IMR-90 (cell line): ENCODE measurements at regions not wholly inside any gene's neighbourhood (a gene's known extent, or its start where the extent isn't known, plus 50 kb on each side); places are given as distances from the start of the nearest gene placed in this dataset.
A peak's percentile ranks its signal among the peaks of the same experiment; 100 is the strongest.

Experiments
- ATAC-seq: fragments of 200-7000 bp; cut with Tn5 transposase; 2 replicates; pipeline ENCODE4 v1.9.1; 2020; ENCODE audit warnings: low read depth, mild to moderate bottlenecking, moderate library complexity
- BruUV-seq: library from RNA; stranded (reverse); fragments of 400-500 nt; replicated peaks from 2 replicates; lab custom pipeline; 2021; lab: Mats Ljungman, UMichigan
- CTCF ChIA-PET: fragments of 300-600 bp; formaldehyde crosslinking; extraction: SDS; loops from one replicate; lab custom pipeline; 2021; ENCODE audit warnings: antibody characterized with exemption; lab: Yijun Ruan, JAX
- POLR2A ChIA-PET: fragments of 300-600 bp; sonication (Branson Sonifier 250); formaldehyde crosslinking; loops from one replicate; lab custom pipeline; 2022; ENCODE audit warnings: antibody characterized with exemption; ENCODE audit not compliant: unreplicated experiment; lab: Charles Lee
- DNase-seq: peaks from one replicate; pipeline ENCODE4 v3.0.0; 2013
- H2AFZ ChIP-seq: replicated peaks from 2 replicates; pipeline ENCODE3; 2013; ENCODE audit warnings: low read length, mild to moderate bottlenecking; ENCODE audit not compliant: poor library complexity
- H2AK5ac ChIP-seq: 2 replicates; pipeline ENCODE4 v1.6.1; 2013; ENCODE audit warnings: low read depth, low read length, inconsistent platforms
- H2AK9ac ChIP-seq: replicated peaks from 2 replicates; pipeline ENCODE3; 2013; ENCODE audit warnings: mild to moderate bottlenecking, low read depth, low read length, moderate library complexity; ENCODE audit not compliant: poor library complexity
- H2BK120ac ChIP-seq: 2 replicates; pipeline ENCODE4 v1.6.1; 2013; ENCODE audit warnings: low read depth, low read length, inconsistent platforms
- H2BK15ac ChIP-seq: 3 replicates; pipeline ENCODE4 v1.6.1; 2013; ENCODE audit warnings: low read depth, low read length, inconsistent platforms
- H2BK20ac ChIP-seq: 2 replicates; pipeline ENCODE4 v1.6.1; 2013; ENCODE audit warnings: low read depth, mild to moderate bottlenecking, inconsistent platforms, low read length, moderate library complexity
- H2BK5ac ChIP-seq: 2 replicates; pipeline ENCODE4 v1.6.1; 2013; ENCODE audit warnings: mild to moderate bottlenecking, low read depth, low read length, inconsistent platforms; ENCODE audit not compliant: poor library complexity, severe bottlenecking
- H3K14ac ChIP-seq: replicated peaks from 2 replicates; pipeline ENCODE4 v1.6.1; 2013; ENCODE audit warnings: low read depth, low read length, inconsistent platforms
- H3K18ac ChIP-seq: 2 replicates; pipeline ENCODE4 v1.6.1; 2013; ENCODE audit warnings: low read depth, low read length, control low read depth
- H3K23ac ChIP-seq: 2 replicates; pipeline ENCODE4 v1.6.1; 2013; ENCODE audit warnings: low read depth, low read length, inconsistent platforms
- H3K27ac ChIP-seq: 2 replicates; pipeline ENCODE4 v1.5.1; 2013; ENCODE audit warnings: mild to moderate bottlenecking, control low read depth, low read length; ENCODE audit not compliant: insufficient read depth
- H3K27me3 ChIP-seq: 2 replicates; pipeline ENCODE4 v1.6.1; 2013; ENCODE audit warnings: low read length; ENCODE audit not compliant: control insufficient read depth, insufficient read depth
- H3K36me3 ChIP-seq: 2 replicates; pipeline ENCODE4 v1.6.1; 2013; ENCODE audit warnings: low read length, mixed read lengths; ENCODE audit not compliant: control insufficient read depth, insufficient read depth
- H3K4ac ChIP-seq: 2 replicates; pipeline ENCODE4 v1.6.1; 2013; ENCODE audit warnings: low read depth, low read length, inconsistent platforms
- H3K4me1 ChIP-seq: 2 replicates; pipeline ENCODE4 v1.6.1; 2013; ENCODE audit warnings: low read length, mixed read lengths; ENCODE audit not compliant: control insufficient read depth, insufficient read depth
- H3K4me2 ChIP-seq: 2 replicates; pipeline ENCODE4 v1.6.1; 2013; ENCODE audit warnings: low read depth, mild to moderate bottlenecking, control low read depth, low read length, moderate library complexity
- H3K4me3 ChIP-seq: 2 replicates; pipeline ENCODE4 v1.5.1; 2013; ENCODE audit warnings: low read depth, mild to moderate bottlenecking, control low read depth, low read length, moderate library complexity; ENCODE audit not compliant: insufficient read depth
- H3K56ac ChIP-seq: 2 replicates; pipeline ENCODE4 v1.6.1; 2013; ENCODE audit warnings: low read length, inconsistent platforms; ENCODE audit not compliant: insufficient read depth; ENCODE audit errors: extremely low read depth
- H3K79me1 ChIP-seq, 2 experiments: 2 replicates each; pipeline ENCODE4 v1.6.1; 2013; ENCODE audit warnings: low read length in 2 of 2, inconsistent platforms in 1 of 2, low read depth in 1 of 2
- H3K9ac ChIP-seq: 2 replicates; pipeline ENCODE4 v1.6.1; 2013; ENCODE audit warnings: low read depth, low read length, control low read depth
- H3K9me1 ChIP-seq: 2 replicates; pipeline ENCODE4 v1.6.1; 2013; ENCODE audit warnings: low read length, inconsistent platforms; ENCODE audit not compliant: insufficient read depth
- H3K9me3 ChIP-seq: 2 replicates; pipeline ENCODE4 v1.6.1; 2013; ENCODE audit warnings: low read length; ENCODE audit not compliant: control insufficient read depth, insufficient read depth
- H4K20me1 ChIP-seq: 2 replicates; pipeline ENCODE4 v1.6.1; 2013; ENCODE audit warnings: low read length, inconsistent platforms; ENCODE audit not compliant: insufficient read depth
- H4K5ac ChIP-seq: 2 replicates; pipeline ENCODE4 v1.6.1; 2013; ENCODE audit warnings: mild to moderate bottlenecking, low read depth, low read length, control low read depth
- H4K8ac ChIP-seq, 2 experiments: 2 replicates each; pipeline ENCODE4 v1.6.1; 2013; ENCODE audit warnings: low read depth in 2 of 2, low read length in 2 of 2, control low read depth in 1 of 2, inconsistent platforms in 1 of 2
- H4K91ac ChIP-seq: 2 replicates; pipeline ENCODE4 v1.6.1; 2013; ENCODE audit warnings: low read depth, low read length, inconsistent platforms; ENCODE audit not compliant: insufficient read depth
- CHD1 ChIP-seq: IDR thresholded peaks from 2 replicates; pipeline ENCODE4 v1.6.1; 2012; ENCODE audit warnings: low read depth, low read length, improper control_type of control experiment
- ELK1 ChIP-seq: fragments of 150-350 bp; IDR thresholded peaks from 2 replicates; pipeline ENCODE4 v1.6.1; 2016; ENCODE audit warnings: low read depth, mild to moderate bottlenecking, low read length, moderate library complexity, borderline replicate concordance
- FOS ChIP-seq: fragments of 150-350 bp; IDR thresholded peaks from 2 replicates; pipeline ENCODE4 v1.6.1; 2016; ENCODE audit warnings: low read depth, low read length
- MAFK ChIP-seq: IDR thresholded peaks from 2 replicates; pipeline ENCODE4 v1.6.1; 2012; ENCODE audit warnings: low read depth, low read length, improper control_type of control experiment
- MAZ ChIP-seq: IDR thresholded peaks from 2 replicates; pipeline ENCODE4 v1.6.1; 2012; ENCODE audit warnings: low read depth, mild to moderate bottlenecking, low read length, improper control_type of control experiment, moderate library complexity, borderline replicate concordance
- MXI1 ChIP-seq: IDR thresholded peaks from 2 replicates; pipeline ENCODE4 v1.6.1; 2012; ENCODE audit warnings: low read depth, mild to moderate bottlenecking, low read length, moderate library complexity, borderline replicate concordance
- NFE2L2 ChIP-seq: fragments of 150-350 bp; IDR thresholded peaks from 2 replicates; pipeline ENCODE4 v1.6.1; 2016; ENCODE audit warnings: low read depth, mild to moderate bottlenecking, low read length
- RAD21 ChIP-seq: IDR thresholded peaks from 2 replicates; pipeline ENCODE4 v1.6.1; 2012; ENCODE audit warnings: low read length, improper control_type of control experiment
- WGBS, 2 experiments: methylation state at CpG; one replicate each; pipeline versions ENCODE4 v1.1.5 to v1.1.7; 2013; ENCODE audit warnings: missing lambda C conversion rate in 2 of 2; ENCODE audit not compliant: insufficient read length in 1 of 2; ENCODE audit errors: extremely low coverage in 2 of 2; 5-methylcytosine and 5-hydroxymethylcytosine counted together
- dilution Hi-C: fragments of 300-500 bp; cut with HindIII; formaldehyde crosslinking; loops from one replicate; pipeline ENCODE4 v1.14.3; 2018; ENCODE audit warnings: low sequenced_read_pairs; ENCODE audit not compliant: unreplicated experiment
- in situ Hi-C: fragments of 300-500 bp; cut with MboI; formaldehyde crosslinking; loops from 3 replicates; pipeline ENCODE4 v1.14.3; 2019; ENCODE audit warnings: low sequenced_read_pairs, inconsistent platforms, mixed read lengths
- intact Hi-C: fragments of 100-400 bp; cut with micrococcal nuclease; formaldehyde crosslinking; loops from 2 replicates; pipeline ENCODE4 v1.10.0; 2022

DNA sequence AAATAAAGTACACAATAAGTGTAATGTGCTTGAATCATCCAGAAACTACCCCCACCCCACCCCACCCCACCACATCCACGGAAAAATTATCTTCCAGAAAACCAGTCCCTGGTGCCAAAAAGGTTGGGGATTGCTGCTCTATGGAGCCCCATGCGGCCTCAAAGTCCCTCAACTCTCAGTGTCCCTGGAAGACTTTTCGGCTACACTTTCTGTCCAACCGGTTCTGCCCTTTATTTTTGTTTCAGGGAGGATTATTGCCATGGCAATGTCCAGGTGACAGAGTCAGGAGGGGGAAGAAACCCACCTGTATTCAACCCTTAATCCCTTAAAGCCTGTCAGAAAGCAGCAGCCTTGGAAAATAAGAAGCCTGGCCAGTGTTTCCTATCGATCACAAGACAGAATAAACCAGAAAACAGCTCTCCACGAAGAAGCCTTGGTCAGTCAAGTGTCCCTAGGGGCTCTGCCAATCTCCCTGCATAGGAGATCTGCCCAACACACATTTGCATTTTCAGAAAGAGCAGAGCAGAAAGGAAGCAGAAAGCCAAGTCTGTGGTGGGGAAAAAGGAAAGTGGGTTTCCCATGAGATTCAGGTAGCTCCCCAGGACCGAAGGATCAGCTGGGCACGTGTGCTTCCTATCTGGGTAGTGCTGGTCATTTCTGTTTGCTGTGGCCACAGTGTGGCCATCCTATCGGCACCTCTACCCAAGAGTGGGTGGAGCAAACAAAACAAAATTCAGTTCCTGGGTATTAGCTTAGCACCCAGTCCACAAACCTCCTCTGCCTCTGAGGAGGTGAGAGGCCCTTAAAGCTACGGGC lies 342.7 kb downstream of the SOX9 start:
- peak overlapping the region; percentile 15; the same call in 1 of the 2 replicates for H2BK20ac ChIP-seq
- WGBS, 2 experiments = 90% methylated on average over 2 of the region's 10 CpGs; no CpG with 5 or more reads in 1 of the 2 experiments
- 0 out of 3 replicates have a peak overlapping the region, but pooled peaks have one; percentile 56 for H2BK15ac ChIP-seq
- H2BK120ac ChIP-seq = peak overlapping the region; percentile 33; the same call in 1 of the 2 replicates
- no peaks in the 10 kb centered on the region for H3K36me3 ChIP-seq
- DNase-seq (no peak), ATAC-seq (no peak)
- POLR2A ChIA-PET = no interaction called here
- no peak overlapping the region for H3K4ac ChIP-seq
- no peak overlapping the region for H3K4me3 ChIP-seq
- 0 out of 2 replicates have a peak overlapping the region, but pooled peaks have one; percentile 7 for H2AK5ac ChIP-seq
- no peak overlapping the region for H3K18ac ChIP-seq
- no peak overlapping the region for H2AK9ac ChIP-seq
- H3K4me2 ChIP-seq = no peak overlapping the region
- in situ Hi-C loops = no loop called here
- dilution Hi-C loops = no loop called here
- CTCF ChIA-PET = no interaction called here
- H4K20me1 ChIP-seq = peaks cover 9% of the 10 kb centered on the region
- H3K9ac ChIP-seq = no peak overlapping the region
- no peak overlapping the region for H2AFZ ChIP-seq
- H2BK5ac ChIP-seq = no peak overlapping the region
- no peaks in the 10 kb centered on the region for H3K9me3 ChIP-seq
- peaks cover 13% of the 10 kb centered on the region for H3K4me1 ChIP-seq
- H3K27me3 ChIP-seq = no peaks in the 10 kb centered on the region
- no peak overlapping the region; the same call in none of the 2 replicates for H4K91ac ChIP-seq
- intact Hi-C loops = no loop called here
- no peak overlapping the region for H3K27ac ChIP-seq
- H3K23ac ChIP-seq = no peak overlapping the region
- H3K9me1 ChIP-seq = peaks cover 33% of the 10 kb centered on the region
- no peak overlapping the region for H3K56ac ChIP-seq
- H4K5ac ChIP-seq = no peak overlapping the region
- peaks cover 31 to 70% of the 10 kb centered on the region in 2 experiments for H3K79me1 ChIP-seq
- TF ChIP-seq MXI1 (no peak), NFE2L2 (no peak), CHD1 (no peak), FOS (no peak), MAFK (no peak), RAD21 (no peak), ELK1 (no peak), MAZ (no peak)
- no peak overlapping the region for H4K8ac ChIP-seq
- 0 out of 2 replicates have a peak overlapping the region, but pooled peaks have one; percentile 23 for H3K14ac ChIP-seq
- no TSS peak for BruUV-seq
